Left ventricle myocardium inferior (tissue), 1 donor: ENCODE measurements at regions not wholly inside any gene's neighbourhood (a gene's known extent, or its start where the extent isn't known, plus 50 kb on each side); places are given as distances from the start of the nearest gene placed in this dataset.
"Not testable (repeated sequence)": the region's sequence is repeated elsewhere in the genome, so short reads cannot be mapped to it uniquely, and the experiment has no call there.

Experiments used
- DNase-seq: peaks from one replicate; pipeline ENCODE4 v3.0.0-alpha.2; 2020
- H3K27ac ChIP-seq: fragments of 200-600 bp; replicated peaks from 2 replicates; pipeline ENCODE4 v1.8.0; 2021
- H3K27me3 ChIP-seq: fragments of 200-600 bp; 2 replicates; pipeline ENCODE4 v1.8.0; 2021; ENCODE audit warnings: low read depth
- H3K36me3 ChIP-seq: fragments of 200-600 bp; 2 replicates; pipeline ENCODE4 v1.8.0; 2021
- H3K4me1 ChIP-seq: fragments of 200-600 bp; 2 replicates; pipeline ENCODE4 v1.8.0; 2021
- H3K4me3 ChIP-seq: fragments of 200-600 bp; 2 replicates; pipeline ENCODE4 v1.8.0; 2021; ENCODE audit warnings: mild to moderate bottlenecking, moderate library complexity
- H3K9me3 ChIP-seq: fragments of 200-600 bp; replicated peaks from 2 replicates; pipeline ENCODE4 v1.8.0; 2021
- intact Hi-C: fragments of 100-400 bp; cut with micrococcal nuclease; formaldehyde crosslinking; loops from one replicate; pipeline ENCODE4 v1.11.0; 2022
- TF ChIP-seq, protein P1 (sequence below): fragments of 200-600 bp; IDR thresholded peaks from 2 replicates; pipeline ENCODE4 v1.8.0; 2021; ENCODE audit warnings: antibody characterized with exemption, mild to moderate bottlenecking, borderline replicate concordance
- donor health status: DM: no; HTN: yes; CAD: no; lungs with severe emphysema.

DNA sequence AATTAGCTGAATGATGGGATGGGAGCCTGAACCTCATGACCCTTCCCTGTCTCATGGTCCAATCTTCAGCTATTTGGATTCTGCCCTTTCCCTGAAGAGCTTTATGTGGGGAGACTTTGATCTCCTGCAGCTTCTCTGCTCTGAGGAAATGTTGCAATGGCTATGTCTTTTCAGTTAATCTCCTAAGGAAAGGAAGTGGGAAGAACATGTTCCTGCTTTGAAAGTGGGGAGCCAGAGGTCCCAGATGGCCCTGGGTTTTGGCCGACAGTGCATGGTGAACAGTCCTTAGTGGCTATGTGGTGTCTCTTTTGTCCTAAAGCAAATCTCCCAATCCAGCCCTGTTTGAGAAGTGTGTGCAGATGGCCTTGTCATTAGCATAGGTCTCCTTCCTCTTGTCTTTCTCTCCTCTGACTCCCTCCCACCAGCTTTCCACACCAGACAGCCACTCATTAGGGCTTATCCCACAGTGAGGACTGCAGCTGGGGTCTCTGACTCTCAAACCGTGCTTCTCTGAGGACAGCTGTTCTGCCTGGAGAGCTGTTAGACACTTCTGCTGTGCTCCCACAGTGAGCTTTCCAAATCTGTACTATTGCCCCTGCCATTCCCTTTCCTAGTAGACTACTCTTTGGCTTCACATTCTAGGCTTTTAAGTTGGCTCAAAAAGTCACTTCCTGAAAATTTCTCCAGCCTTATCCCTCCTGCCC lies 365.8 kb upstream of the UMPS start:
- TF ChIP-seq, protein P1, sequence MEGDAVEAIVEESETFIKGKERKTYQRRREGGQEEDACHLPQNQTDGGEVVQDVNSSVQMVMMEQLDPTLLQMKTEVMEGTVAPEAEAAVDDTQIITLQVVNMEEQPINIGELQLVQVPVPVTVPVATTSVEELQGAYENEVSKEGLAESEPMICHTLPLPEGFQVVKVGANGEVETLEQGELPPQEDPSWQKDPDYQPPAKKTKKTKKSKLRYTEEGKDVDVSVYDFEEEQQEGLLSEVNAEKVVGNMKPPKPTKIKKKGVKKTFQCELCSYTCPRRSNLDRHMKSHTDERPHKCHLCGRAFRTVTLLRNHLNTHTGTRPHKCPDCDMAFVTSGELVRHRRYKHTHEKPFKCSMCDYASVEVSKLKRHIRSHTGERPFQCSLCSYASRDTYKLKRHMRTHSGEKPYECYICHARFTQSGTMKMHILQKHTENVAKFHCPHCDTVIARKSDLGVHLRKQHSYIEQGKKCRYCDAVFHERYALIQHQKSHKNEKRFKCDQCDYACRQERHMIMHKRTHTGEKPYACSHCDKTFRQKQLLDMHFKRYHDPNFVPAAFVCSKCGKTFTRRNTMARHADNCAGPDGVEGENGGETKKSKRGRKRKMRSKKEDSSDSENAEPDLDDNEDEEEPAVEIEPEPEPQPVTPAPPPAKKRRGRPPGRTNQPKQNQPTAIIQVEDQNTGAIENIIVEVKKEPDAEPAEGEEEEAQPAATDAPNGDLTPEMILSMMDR: no peak
- Histone ChIP-seq H3K27me3 (no peaks in the 10 kb centered on the region), H3K9me3 (peaks cover 3% of the 10 kb centered on the region), H3K4me1 (peaks cover 6% of the 10 kb centered on the region), H3K27ac (peak overlapping the region; percentile 17), H3K4me3 (no peak overlapping the region), H3K36me3 (no peaks in the 10 kb centered on the region)
- no peak for DNase-seq
- intact Hi-C loops: no loop called here

GRCh38 chr3:124366655-124367054 lies 363.6 kb upstream of the UMPS start:
- H3K27ac ChIP-seq, H3K4me3 ChIP-seq, H3K4me1 ChIP-seq, H3K27me3 ChIP-seq, intact Hi-C loops, DNase-seq, H3K36me3 ChIP-seq: not testable (repeated sequence)
- peaks cover 14% of the 10 kb centered on the region for H3K9me3 ChIP-seq

DNA sequence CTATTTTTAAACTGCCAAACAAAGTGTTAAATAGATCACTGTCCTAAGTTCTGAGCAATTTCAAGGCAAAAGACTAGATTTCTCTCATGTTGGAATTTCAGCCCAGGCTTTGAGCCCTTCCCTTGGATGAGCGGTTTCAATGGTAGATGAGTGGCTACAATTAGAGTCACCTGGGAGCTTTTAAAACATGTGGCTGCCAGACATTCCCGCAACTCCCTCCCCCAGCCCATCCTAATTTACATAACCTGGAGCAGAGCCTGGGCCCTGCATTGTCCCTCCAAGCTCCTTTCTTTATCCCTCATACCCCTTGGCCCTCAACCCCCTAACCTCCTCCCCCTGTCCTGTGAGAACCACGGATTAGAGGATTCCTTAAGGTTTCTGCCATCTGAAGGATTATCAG lies 357.5 kb upstream of the UMPS start:
- intact Hi-C loops: no loop called here
- no peak overlapping the region for H3K27ac ChIP-seq
- no peaks in the 10 kb centered on the region for H3K36me3 ChIP-seq

DNA sequence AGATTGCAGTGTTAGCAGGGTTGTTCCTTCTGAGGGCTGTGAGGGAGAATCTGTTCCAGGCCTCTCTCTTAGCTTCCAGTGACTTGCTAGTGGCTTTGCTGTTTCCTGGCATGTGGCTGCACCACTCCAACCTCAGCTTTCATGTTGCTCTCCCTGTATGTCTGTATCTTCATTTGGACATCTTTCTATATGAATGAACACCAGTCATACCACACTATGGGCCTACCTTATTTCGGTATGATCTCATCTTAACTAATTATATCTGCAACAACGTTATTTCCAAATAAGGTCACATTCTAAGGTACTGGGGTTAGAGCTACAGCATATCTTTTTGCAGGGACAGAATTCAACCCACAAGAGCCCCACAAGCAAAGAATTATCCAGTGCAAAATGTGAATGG lies 356.7 kb upstream of the UMPS start:
- Histone ChIP-seq H3K4me3 (no peak overlapping the region), H3K27ac (no peak overlapping the region), H3K36me3 (no peaks in the 10 kb centered on the region), H3K4me1 (no peaks in the 10 kb centered on the region), H3K9me3 (peaks cover 21% of the 10 kb centered on the region), H3K27me3 (no peaks in the 10 kb centered on the region)
- TF ChIP-seq, protein P1: no peak
- DNase-seq: no peak
- intact Hi-C loops: no loop called here

More for the DNA sequence above, 357.5 kb upstream of the UMPS start:
- TF ChIP-seq, protein P1: no peak
- Histone ChIP-seq H3K9me3 (peaks cover 19% of the 10 kb centered on the region), H3K4me1 (no peaks in the 10 kb centered on the region), H3K27me3 (no peaks in the 10 kb centered on the region), H3K4me3 (no peak overlapping the region)
- DNase-seq: no peak

DNA sequence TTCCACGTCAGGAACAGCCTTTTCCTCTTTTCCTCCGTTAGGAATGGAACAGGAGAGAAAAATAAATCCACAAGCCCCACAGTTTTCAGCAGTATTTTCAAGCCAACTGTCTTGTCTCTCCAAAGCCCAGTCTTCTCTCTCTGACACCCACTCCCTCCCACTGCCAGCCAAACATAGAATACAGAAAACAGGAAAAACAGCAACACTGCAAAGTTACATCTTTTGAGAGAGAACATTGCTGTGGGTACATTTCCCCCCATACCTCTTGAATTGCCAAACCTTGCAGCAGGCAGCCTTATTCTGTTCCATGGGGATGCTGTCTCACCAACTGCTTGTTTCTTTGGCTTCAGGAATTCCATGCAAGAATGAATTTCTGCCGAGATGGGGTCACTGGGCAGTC lies 355.7 kb upstream of the UMPS start:
- no peaks in the 10 kb centered on the region for H3K36me3 ChIP-seq

More for the DNA sequence above, 355.7 kb upstream of the UMPS start:
- Histone ChIP-seq H3K9me3 (peaks cover 16% of the 10 kb centered on the region), H3K4me1 (no peaks in the 10 kb centered on the region), H3K27me3 (no peaks in the 10 kb centered on the region), H3K27ac (no peak overlapping the region), H3K4me3 (no peak overlapping the region)
- no peak for DNase-seq
- TF ChIP-seq, protein P1: no peak
- intact Hi-C loops: no loop called here
